ENCODE measurements at regions not wholly inside any gene's neighbourhood (a gene's known extent, or its start where the extent isn't known, plus 50 kb on each side); places are given as distances from the start of the nearest gene placed in this dataset.
"Not testable (repeated sequence)": the region's sequence is repeated elsewhere in the genome, so short reads cannot be mapped to it uniquely, and the experiment has no call there.

DNA sequence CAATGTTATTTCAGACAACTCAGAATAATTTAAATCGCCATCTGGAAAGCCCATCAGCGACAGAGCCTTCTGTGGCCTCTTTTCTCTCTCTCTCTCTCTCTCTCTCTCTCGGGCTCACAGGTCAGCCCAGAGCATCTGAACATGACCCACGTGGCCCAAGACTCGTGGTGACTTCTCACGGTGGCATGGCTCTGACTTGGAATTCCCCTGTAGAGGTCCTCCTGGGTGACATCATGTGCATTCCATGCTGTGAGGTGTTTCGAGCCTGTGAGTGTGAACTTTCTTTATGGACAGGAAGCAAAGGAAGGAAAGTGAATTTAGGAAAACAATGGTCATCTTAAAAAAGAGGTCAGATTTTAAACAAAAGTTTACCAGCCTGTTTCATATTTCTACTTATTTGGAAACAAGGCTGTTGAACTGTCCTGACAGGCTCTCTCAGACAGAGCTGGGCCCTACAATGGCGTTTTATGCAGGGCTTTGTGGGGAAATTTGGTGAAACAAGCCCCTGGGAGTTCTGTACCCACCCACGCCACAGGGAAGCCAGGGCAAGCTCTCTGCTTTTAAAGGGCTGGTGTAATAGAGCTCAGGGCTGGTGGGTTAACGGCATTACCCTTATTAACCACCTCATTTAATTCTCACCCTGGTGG, 359.7 kb upstream of the ZNF32 start:
- no peak for DNase-seq (ENCODE audit: low spot score)

DNA sequence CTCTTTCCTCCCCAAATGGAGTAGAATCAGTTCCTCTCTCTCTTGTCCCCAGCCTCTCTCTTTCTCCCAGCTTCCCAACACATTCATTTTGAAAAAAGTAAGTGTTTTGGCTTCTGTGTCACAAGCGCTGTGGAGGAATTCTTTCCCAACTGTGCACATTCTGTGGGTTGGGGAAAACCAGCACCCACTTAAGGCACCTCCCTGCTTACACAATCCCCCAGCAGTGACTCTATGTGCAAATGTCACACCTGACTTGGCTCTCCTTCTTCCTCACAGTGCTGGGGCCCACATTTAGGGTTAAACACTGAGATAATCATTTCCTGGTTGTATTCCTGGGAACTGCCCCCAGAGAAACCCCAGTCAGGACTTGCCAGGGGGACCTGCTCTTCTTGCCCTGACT, 358.1 kb upstream of the ZNF32 start:
- DNase-seq (ENCODE audit: low spot score) = no peak

DNA sequence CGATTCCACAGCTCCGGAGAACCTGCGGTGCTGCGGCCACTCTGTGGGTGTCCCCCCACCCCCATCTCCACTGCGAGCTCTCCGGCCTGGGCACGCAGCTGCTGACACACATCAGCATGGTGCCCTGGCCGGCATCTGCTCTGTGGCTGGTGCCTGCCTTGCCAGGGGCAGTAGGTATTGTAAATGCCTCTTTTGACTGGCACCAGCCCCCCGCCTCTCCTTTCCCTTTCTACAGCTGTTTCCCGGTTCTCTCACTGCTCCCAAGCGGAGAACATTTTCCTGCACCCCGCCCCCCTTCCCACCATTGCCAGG, 357.1 kb upstream of the ZNF32 start:
- DNase-seq (ENCODE audit: low spot score) = no peak

DNA sequence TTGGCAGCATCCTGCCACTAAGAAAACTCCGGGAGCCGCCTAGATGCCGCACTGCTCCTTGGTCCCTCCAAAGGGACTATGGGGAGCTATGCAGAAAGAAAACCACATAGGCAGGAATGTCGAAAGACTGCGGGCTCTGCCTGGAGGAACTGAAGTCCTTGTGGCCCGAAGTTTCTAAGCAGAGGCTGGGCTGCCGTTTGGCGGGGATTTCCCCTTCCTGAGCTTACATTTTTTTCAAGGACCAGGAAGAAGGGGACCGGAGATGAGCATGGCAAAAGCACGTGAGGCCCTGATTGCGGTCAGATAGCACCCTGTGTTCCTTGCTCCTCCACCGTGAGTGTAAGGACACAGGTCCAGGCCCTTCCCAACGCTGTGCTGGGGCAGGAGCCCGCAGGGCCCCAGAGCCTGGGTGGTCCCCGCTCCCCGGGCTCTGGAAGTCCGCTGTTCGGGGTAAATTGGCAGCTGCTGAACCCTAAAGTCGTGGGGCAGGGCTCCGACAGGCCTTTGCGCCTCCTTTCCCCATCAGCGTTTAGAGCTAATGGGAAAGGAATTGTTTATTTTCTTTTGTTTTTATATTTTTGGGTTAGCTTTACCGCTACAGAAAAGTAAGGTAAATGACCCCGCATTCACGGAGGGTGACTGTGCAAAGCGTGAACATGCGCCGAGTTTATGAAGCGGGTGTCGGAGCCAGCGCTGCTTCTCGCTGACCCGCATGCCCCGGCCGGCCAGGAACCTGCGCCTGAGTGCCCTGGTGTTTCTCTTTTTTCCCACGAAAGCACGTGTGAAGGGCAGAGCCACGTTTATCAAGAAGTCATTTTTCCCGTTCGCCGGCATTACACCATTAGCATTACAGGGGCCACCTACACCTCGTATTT, 356.5 kb upstream of the ZNF32 start:
- DNase-seq (ENCODE audit: low spot score) = no peak

DNA sequence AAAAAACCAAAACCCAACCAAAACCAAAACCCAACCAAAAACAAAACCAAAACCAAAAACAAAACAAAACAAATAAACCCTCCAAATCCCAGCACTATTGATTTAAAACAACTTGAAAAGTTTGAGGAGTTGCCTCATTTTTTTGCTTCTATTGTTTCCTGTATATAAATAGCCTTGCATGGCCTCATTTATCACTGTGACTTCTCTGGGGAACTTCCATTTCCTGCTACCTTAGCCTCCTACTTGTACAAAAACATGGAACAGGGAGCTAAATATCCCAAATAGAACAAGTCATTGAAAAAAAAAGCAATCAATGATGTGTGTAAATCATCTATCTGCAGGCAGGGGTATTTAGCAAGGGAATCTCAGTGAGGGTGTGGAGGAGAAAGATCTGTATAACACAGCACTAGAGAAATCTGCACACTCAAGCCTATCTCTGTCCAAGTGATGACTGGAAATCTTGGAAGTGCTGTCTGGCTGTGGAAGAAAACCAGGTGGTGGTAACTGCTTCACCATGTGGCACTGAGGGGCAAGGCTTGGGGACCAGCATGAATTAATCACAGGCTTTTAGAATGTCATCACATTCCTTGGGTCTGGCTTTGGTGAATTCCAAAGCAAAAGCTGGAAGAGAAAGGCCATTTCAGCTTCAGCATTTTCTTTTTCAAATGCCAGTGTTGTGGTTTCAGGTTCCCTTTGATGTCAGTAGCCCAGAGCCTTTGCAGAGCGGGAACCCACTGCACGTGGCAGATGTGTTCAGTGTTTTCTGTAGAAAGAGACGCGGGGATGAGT, 349.5 kb upstream of the ZNF32 start:
- no peak for DNase-seq (ENCODE audit: low spot score)

DNA sequence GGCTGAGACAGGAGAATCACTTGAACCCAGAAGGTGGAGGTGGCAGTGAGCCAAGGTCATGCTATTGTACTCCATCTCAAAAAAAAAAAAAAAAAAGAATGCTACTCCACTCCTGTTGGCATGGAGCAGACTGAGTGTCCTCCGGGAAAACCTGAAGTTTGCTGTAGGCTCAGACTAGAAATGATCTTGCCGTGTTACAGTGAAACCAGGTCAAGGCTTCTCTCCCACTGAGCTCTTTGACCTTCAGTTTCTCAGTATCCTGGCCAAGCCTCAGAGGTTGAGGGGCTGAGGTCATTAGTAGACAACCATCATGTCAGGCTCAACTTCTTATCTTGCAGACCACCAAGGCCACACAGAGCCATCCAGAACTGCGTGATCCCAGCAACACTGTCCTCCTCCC, 348.6 kb upstream of the ZNF32 start:
- DNase-seq (ENCODE audit: low spot score) = no peak

DNA sequence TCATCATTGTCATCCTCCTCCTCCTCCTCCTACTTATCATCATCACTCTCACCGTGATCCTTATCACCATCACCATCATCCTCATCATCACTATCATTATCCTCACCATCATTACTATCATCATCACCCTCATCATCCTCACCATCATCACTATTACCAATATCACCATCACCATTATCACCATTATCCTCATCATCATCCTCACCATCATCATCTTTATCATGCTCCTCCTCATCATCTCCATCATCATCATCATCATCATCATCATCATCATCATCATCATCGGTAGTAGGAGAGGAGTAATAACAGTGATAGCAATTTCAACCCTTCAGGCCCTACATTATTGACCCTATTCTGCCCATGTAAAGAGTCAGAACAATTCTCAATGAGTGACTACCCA, 345.9 kb upstream of the ZNF32 start:
- DNase-seq (ENCODE audit: low spot score) = no peak

DNA sequence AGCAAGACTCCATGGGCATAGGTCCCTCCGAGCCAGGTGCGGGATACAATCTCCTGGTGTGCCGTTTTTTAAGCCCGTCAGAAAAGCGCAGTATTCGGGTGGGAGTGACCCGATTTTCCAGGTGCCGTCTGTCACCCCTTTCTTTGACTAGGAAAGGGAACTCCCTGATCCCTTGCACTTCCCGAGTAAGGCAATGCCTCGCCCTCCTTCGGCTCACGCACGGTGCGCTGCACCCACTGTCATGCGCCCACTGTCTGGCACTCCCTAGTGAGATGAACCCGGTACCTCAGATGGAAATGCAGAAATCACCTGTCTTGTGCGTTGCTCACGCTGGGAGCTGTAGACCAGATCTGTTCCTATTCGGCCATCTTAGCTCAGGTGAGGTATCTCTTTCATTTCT, 344.1 kb upstream of the ZNF32 start:
- DNase-seq (ENCODE audit: low spot score) = not testable (repeated sequence)

DNA sequence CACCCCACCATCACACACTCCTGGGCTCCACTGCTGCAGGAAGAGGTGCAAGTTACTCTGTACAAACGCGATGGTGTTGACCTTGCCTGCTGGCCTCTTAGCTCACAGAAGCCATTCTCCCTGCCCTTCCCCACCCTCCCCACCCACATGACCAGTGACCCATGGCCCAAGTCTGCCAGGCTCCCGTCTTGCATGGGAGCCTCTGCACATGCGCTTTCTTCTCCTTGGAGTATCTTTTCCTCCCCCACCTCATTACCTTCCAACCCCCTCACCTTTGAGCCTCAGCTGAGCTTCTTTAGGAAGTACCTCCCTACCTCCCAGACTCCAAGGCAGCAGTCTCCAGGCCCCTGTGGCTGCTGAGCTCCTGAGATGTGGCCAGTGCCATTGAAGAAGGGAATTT, 337.7 kb upstream of the ZNF32 start:
- DNase-seq (ENCODE audit: low spot score) = no peak

DNA sequence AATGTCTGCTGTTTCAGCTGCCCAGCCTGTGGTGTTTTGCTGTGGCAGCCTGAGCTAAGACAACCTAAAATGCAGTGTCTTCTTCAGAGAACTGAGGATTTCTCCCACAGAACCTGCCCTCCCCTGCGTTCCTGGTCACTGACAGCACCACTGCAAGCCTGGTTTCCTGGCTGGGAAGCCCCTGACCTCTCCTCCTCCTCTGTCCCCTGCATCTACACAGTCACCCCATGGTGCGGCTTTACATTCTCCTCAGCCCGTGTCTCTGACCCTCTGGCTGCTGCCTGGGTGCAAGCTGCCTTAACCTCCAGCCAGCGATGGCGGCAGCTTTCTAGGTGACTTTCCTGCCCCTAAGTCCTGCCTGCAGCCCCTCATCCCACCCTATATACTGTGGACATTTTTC, 337.3 kb upstream of the ZNF32 start:
- DNase-seq (ENCODE audit: low spot score) = no peak

DNA sequence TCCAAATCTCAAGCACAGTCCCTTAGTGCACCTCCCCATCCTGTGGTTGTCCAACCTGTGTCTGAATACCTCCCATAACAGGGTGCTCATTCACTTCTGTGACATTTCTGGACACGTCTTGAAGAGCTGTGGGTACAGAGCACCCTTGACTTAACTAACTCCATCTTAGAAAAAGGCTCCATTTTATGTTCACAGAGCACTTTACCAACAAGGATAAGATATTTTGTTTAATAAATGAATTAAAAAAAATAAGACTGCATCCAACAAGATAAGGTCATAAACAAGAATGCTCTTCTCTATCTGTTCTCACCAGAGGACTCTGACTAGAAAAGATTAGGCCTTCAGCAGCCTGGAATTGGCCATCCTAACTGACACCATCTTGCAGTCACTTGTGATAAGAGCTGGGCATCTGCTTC, 335.2 kb upstream of the ZNF32 start:
- no peak for DNase-seq (ENCODE audit: low spot score)

DNA sequence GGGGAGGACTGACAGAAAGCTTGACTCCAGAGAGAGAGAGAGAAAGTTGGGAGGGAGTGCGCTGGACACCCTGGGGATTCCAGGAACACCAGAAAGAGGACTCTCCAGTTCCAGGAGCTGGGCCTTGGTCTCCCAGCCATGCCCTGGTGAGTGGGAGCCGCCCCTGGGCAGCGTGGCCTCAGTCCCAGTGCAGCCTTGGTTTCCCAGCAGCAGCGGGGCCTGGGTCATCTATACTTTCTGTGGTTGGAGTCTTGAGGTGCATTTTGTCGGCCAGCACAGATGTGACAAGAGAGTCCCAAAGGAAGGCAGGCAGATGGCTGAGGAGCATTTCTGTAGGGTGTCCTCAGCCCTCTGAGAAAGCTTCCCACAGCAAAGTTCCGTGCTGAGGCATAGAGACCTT, 334.7 kb upstream of the ZNF32 start:
- no peak for DNase-seq (ENCODE audit: low spot score)

DNA sequence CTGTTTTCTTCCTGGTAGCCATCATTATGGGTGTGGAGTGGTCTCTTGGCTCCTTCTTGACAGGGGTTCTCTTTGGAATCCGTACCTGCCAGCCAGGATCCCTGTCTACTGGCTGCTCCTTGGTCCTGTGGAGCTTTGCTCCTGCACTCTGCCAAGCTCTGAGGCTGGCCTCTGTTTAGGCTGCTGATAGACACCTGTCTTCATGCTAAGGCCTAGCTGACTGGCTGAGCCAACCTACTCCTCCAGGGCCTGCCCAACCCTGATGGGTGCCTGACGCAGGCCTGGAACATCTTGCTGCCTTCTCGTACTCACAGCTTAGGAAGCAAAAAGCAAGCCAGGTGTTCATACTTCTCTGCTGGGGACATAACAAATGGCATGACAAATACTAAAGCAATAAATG, 333.6 kb upstream of the ZNF32 start:
- DNase-seq (ENCODE audit: low spot score) = no peak

DNA sequence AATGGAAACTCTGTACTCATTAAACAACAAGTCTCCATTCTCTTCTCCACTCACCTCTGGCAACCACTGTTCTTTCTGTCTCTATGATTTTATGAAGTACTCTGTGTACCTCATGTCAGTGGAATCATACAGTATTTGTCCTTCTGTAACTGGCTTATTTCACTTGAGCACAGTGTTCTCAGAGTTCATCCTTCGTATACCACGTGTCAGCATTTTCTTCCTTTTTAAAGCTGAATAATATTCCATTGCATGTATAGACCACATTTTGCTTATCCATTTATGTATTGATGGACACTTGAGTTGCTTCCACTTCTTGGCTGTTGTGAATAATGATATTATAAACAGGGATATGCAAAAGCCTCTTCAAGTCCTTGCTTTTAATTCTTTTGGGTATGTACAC, 333.0 kb upstream of the ZNF32 start:
- DNase-seq (ENCODE audit: low spot score) = no peak

DNA sequence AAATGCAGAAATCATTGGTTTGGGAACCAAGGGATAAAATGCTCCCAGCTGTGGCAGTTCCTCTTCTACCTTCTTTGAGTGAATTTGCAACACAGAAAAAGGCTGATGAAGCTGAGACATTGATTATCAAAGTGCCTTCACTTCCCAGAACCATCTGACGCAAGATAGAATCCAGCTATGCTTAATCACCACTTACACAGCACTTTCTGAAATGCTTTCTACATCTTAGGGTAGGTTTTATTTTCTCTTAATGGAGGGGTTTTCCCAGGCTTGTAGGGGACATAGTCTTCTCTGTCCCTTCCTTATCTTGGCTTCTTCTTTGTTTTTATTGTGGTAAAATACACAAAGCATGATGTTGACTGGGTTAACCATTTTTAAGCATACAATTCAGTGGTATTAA, 332.6 kb upstream of the ZNF32 start:
- DNase-seq (ENCODE audit: low spot score) = no peak

DNA sequence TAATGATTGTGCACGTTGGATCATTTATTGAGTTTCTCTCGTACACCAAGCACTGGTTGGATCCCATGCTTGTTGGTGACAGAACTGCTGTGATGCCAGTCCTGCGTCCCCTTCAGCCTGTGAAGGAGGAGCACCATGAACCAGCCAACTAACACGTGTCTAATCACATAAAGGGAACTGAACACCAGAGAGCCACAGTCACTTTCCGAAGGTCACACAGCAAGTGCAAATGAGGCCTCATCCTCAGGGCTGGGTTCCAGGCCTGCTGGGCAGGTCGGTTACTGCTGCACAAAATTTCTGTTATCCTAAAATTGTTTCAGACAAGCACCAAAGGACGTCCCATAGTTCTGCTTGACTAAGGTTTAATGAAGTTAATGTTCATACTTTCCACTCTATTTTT, 332.0 kb upstream of the ZNF32 start:
- no peak for DNase-seq (ENCODE audit: low spot score)

DNA sequence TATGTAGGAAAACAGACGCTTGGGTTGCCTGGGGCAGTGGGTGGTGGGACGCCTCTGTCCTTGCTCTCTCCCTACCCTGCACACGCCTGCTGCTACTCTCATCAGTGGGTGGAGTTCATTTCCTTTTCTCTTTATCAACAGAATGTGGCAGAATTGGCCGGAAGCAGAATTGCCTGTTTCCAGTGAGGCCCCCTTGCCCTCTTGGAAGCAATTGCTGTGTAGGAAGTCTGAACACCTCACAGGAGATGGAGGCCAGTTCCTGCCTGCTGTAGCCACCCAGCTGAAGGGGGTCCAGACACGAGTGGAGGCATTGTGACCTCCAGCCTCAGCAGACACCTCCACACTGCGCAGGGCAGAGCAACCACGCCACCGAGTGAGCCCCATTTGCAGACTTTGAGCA, 331.6 kb upstream of the ZNF32 start:
- DNase-seq (ENCODE audit: low spot score) = no peak

DNA sequence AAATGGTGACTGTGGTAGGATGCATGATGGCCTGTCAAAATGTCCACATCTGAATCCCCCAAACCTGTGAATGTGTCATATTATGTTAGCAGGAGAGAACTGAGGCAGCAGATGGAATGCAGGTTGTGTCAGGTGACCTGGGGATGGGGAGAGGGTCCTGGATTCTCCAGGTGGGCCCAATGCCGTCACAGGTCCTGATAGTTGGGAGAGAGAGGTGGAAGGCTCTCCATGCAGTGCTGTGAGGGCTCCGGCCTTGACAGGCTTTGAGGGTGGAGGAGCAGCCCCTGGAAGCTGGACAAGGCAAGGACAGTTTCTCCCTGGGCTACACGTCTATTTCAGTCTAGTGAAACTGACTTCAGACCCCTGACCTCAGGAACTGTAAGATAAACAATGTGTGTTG, 330.9 kb upstream of the ZNF32 start:
- no peak for DNase-seq (ENCODE audit: low spot score)

DNA sequence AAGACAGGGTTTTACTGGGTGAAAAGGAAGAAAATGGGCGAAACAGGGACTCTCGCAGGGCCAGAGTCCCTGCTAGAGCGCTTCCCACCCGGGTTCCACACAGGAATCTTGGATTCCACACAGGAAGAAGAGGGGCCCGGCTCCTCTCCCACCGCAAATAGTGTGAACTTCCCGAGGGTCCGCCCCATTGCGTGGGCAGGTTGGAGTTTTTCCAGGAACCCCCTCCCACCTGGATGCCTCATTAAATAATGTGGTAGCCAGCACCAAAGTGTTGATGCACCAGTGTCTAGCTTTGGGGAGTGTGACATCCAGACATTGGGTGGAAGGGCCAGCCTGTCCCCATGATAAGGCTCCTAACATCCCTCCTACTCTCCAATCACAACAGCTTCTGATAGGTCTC, 330.3 kb upstream of the ZNF32 start:
- DNase-seq (ENCODE audit: low spot score) = no peak

DNA sequence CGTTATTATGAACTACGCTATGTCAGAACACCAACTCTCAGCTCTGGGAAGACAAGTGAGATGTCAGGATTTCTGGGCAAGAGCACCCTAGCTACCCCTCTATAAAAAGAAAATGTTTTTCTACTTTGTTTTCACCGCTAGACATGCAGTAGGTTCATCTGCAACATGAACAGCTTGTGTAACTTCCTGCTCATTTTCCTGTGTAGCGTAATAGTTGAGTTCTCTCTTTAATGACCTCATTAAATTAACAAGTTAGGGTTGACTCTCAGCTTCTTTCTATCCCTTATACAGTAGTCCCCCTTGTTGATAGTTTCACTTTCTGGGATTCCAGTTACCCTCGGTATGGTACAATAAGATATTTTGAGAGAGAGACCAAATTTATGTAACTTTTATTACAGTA, 329.4 kb upstream of the ZNF32 start:
- DNase-seq (ENCODE audit: low spot score) = no peak

DNA sequence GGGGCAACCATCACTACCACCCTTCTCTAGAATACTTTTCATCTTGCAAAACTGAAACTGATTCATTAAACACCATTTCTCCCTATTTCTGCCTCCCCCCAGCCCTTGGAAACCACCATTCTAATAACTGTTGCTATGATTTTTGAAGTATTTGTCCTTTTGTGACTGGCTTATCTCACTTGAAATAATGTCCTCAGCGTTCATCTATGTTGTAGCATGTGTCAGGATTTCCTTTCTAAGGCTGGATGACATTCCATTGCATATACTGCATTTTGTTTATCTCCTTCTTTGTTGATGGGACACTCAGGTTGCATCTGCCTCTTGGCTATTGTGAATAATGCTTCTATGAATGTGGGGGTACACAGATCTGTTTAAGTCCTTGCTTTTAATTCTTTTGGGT, 327.6 kb upstream of the ZNF32 start:
- no peak for DNase-seq (ENCODE audit: low spot score)

DNA sequence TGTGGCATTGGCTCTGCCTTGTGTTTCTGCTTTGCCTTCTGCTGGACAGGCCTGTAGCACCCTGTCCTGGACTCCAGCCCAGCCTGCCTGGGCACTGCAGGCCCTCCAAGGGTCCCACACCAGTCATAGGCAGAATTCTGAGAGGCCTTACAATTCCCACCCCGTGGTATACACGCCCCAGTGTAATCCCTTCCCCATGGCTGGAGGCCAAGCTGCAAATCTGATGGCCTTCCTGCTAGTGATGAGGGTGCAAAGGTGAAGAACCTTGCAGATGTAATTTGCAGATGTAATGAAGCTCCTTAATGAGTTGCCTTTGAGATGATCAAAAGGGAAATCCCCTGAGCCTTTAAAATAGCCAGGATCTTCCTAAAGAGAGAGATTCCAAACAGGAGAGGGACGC, 325.1 kb upstream of the ZNF32 start:
- DNase-seq (ENCODE audit: low spot score) = no peak

DNA sequence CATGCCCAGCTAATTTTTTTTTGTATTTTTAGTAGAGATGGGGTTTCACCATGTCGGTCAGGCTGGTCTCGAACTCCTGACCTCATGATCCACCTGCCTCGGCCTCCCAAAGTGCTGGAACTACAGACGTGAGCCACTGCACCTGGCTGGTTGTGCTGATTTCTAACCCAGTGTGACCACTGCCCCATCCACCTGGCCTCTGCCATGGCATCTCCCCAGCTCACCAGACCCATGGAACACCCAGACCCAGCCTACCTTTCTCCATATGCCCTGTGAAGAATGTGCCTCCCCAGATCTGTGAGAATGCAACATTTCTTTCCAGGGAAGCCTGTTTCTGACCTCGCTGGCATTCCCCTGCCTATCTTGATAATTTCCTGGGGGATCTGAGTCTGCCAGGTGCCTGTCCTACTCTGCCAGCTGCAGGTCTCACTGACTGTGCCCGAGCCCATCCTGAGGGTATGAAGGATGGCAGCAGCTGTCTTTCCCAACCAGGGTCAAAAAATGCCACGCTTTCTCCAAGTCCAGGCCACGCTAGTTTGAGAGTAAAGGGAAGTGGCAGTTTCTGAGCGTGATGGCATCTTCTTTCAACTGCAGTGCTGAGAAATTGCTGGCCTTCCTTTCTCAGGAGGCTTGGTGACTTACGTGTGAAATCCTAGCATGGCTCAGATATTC, 324.4 kb upstream of the ZNF32 start:
- DNase-seq (ENCODE audit: low spot score) = no peak

All from CD4-positive, alpha-beta T cell treated with Interleukin-6 at 100 ng/mL for 8 hours (primary cell).